ENCODE measurements at regions not wholly inside any gene's neighbourhood (a gene's known extent, or its start where the extent isn't known, plus 50 kb on each side); places are given as distances from the start of the nearest gene placed in this dataset.

DNA sequence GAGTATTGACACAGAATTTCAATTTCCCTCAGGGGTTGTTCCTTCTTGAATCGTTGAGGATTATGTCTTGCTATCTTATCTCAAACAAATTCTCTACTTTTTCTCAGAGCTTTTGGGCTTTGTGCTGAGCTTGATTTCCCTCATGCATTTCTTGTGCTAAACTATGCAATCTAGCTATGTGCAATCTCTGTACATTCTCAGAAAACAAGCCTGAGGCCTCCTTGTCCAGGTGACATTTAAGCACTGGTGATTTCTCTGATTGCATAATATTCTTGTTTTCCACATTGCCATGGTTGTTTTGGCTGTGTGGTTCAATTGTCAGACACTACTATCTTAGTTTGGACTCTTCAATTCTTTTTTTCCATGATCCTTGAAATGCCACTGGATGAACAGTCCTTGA lies 81.2 kb upstream of the MAN1A1 start:
- TF ChIP-seq, protein P1, sequence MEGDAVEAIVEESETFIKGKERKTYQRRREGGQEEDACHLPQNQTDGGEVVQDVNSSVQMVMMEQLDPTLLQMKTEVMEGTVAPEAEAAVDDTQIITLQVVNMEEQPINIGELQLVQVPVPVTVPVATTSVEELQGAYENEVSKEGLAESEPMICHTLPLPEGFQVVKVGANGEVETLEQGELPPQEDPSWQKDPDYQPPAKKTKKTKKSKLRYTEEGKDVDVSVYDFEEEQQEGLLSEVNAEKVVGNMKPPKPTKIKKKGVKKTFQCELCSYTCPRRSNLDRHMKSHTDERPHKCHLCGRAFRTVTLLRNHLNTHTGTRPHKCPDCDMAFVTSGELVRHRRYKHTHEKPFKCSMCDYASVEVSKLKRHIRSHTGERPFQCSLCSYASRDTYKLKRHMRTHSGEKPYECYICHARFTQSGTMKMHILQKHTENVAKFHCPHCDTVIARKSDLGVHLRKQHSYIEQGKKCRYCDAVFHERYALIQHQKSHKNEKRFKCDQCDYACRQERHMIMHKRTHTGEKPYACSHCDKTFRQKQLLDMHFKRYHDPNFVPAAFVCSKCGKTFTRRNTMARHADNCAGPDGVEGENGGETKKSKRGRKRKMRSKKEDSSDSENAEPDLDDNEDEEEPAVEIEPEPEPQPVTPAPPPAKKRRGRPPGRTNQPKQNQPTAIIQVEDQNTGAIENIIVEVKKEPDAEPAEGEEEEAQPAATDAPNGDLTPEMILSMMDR (IDR thresholded peaks at IDR 0.05), result no peak
- TF ChIP-seq POLR2A (IDR thresholded peaks at IDR 0.05) (no peak), POLR2AphosphoS5 (IDR thresholded peaks at IDR 0.05) (no peak)

Measured in gastroesophageal sphincter (tissue), 3 donors.